Inflammatory macrophage (primary cell): ENCODE measurements at regions not wholly inside any gene's neighbourhood (a gene's known extent, or its start where the extent isn't known, plus 50 kb on each side); places are given as distances from the start of the nearest gene placed in this dataset.

Source experiments
- DNase-seq, 2 donors: peaks; one replicate each; pipeline ENCODE4 v3.0.0-alpha.2; 2020 to 2022

- no peak for DNase-seq
These were observed 215.8 kb upstream of the PPP3CA start for GRCh38 chr4:101563126-101563525.

- peak; percentile 31 to 34 for DNase-seq
These were observed 209.5 kb upstream of the PPP3CA start for GRCh38 chr4:101556842-101557241.

GRCh38 chr4:101555341-101555880, 208.1 kb upstream of the PPP3CA start:
- no peak for DNase-seq

- peak; percentile 31 to 61 for DNase-seq
These were observed 193.0 kb upstream of the PPP3CA start for GRCh38 chr4:101540336-101540735.

- no peak for DNase-seq
These were observed 181.2 kb upstream of the PPP3CA start for GRCh38 chr4:101528526-101528925.

- DNase-seq: no peak
These were observed 179.9 kb upstream of the PPP3CA start for GRCh38 chr4:101527188-101527587.

GRCh38 chr4:101515566-101515965, 168.2 kb upstream of the PPP3CA start:
- no peak for DNase-seq

GRCh38 chr4:101515099-101515498, 167.8 kb upstream of the PPP3CA start:
- no peak for DNase-seq

- DNase-seq: no peak
These were observed 165.1 kb upstream of the PPP3CA start for GRCh38 chr4:101512416-101512815.

GRCh38 chr4:101501421-101501820, 154.1 kb upstream of the PPP3CA start:
- no peak for DNase-seq

- no peak for DNase-seq
These were observed 153.4 kb upstream of the PPP3CA start for GRCh38 chr4:101500742-101501141.

- DNase-seq: no peak
These were observed 127.9 kb upstream of the PPP3CA start for GRCh38 chr4:101475246-101475645.

- no peak for DNase-seq
These were observed 123.9 kb upstream of the PPP3CA start for GRCh38 chr4:101471201-101471600.

GRCh38 chr4:101464596-101464995, 117.3 kb upstream of the PPP3CA start:
- DNase-seq: no peak

- peak; percentile 70 to 79 for DNase-seq
These were observed 111.6 kb upstream of the PPP3CA start for GRCh38 chr4:101458914-101459313.

- DNase-seq: no peak
These were observed 111.1 kb upstream of the PPP3CA start for GRCh38 chr4:101458473-101458872.

GRCh38 chr4:101451086-101451485, 103.8 kb upstream of the PPP3CA start:
- DNase-seq: no peak

- DNase-seq: no peak
These were observed 94.1 kb upstream of the PPP3CA start for GRCh38 chr4:101441446-101441845.

- no peak for DNase-seq
These were observed 92.6 kb upstream of the PPP3CA start for GRCh38 chr4:101439926-101440325.

- DNase-seq: no peak
These were observed 74.1 kb upstream of the PPP3CA start for GRCh38 chr4:101421386-101421785.

GRCh38 chr4:101420661-101421060, 73.3 kb upstream of the PPP3CA start:
- DNase-seq: no peak

GRCh38 chr4:101419336-101420135, 72.2 kb upstream of the PPP3CA start:
- DNase-seq: peak; percentile 3 to 19

GRCh38 chr4:101418466-101418865, 71.1 kb upstream of the PPP3CA start:
- no peak for DNase-seq

GRCh38 chr4:101418055-101418454, 70.7 kb upstream of the PPP3CA start:
- DNase-seq: no peak

- DNase-seq: no peak
These were observed 69.7 kb upstream of the PPP3CA start for GRCh38 chr4:101417046-101417445.
